Osteocyte (in vitro differentiated cells): ENCODE measurements at regions not wholly inside any gene's neighbourhood (a gene's known extent, or its start where the extent isn't known, plus 50 kb on each side); places are given as distances from the start of the nearest gene placed in this dataset.
A peak's percentile ranks its signal among the peaks of the same experiment; 100 is the strongest.

Experiments
- DNase-seq: peaks from one replicate; pipeline ENCODE4 v3.0.0; 2021; ENCODE audit warnings: mixed read lengths; ENCODE audit not compliant: unreplicated experiment; ENCODE audit errors: extremely low spot score
- H3K27ac Mint-ChIP-seq: one replicate; pipeline ENCODE4 v1.8.0; 2021; ENCODE audit warnings: mild to moderate bottlenecking, mixed read lengths; ENCODE audit not compliant: unreplicated experiment
- H3K27me3 Mint-ChIP-seq: one replicate; pipeline ENCODE4 v1.8.0; 2021; ENCODE audit warnings: mixed read lengths; ENCODE audit not compliant: unreplicated experiment
- H3K36me3 Mint-ChIP-seq: one replicate; pipeline ENCODE4 v1.8.0; 2021; ENCODE audit warnings: mixed read lengths; ENCODE audit not compliant: unreplicated experiment
- H3K4me1 Mint-ChIP-seq: one replicate; pipeline ENCODE4 v1.8.0; 2021; ENCODE audit warnings: mixed read lengths; ENCODE audit not compliant: unreplicated experiment
- H3K4me3 Mint-ChIP-seq: one replicate; pipeline ENCODE4 v1.8.0; 2021; ENCODE audit warnings: mild to moderate bottlenecking, moderate library complexity, mixed read lengths; ENCODE audit not compliant: unreplicated experiment
- H3K9me3 Mint-ChIP-seq: one replicate; pipeline ENCODE4 v1.8.0; 2021; ENCODE audit warnings: mixed read lengths; ENCODE audit not compliant: unreplicated experiment
- CTCF ChIP-seq: fragments of 200-600 bp; sonication (generic); IDR thresholded peaks from 2 replicates; pipeline ENCODE4 v1.5.0; 2021; ENCODE audit warnings: antibody characterized with exemption, mild to moderate bottlenecking, moderate library complexity

- Mint-ChIP-seq H3K4me1 (peaks cover 8% of the 10 kb centered on the region), H3K27me3 (no peaks in the 10 kb centered on the region), H3K4me3 (no peak overlapping the region), H3K27ac (no peak overlapping the region), H3K9me3 (peaks cover 6% of the 10 kb centered on the region), H3K36me3 (no peaks in the 10 kb centered on the region)
- TF ChIP-seq CTCF = no peak
- no peak for DNase-seq
Measured at GRCh38 chr3:150315721-150316120, 92.4 kb upstream of the TSC22D2 start.

- H3K27me3 Mint-ChIP-seq = no peaks in the 10 kb centered on the region
- no peak overlapping the region for H3K4me3 Mint-ChIP-seq
- H3K36me3 Mint-ChIP-seq = no peaks in the 10 kb centered on the region
- peaks cover 10% of the 10 kb centered on the region for H3K9me3 Mint-ChIP-seq
- no peak for TF ChIP-seq CTCF
- no peak overlapping the region for H3K27ac Mint-ChIP-seq
- peaks cover 4% of the 10 kb centered on the region for H3K4me1 Mint-ChIP-seq
- DNase-seq = no peak
Measured at GRCh38 chr3:150314248-150315004, 93.7 kb upstream of the TSC22D2 start.

GRCh38 chr3:150312018-150312657 is 96.0 kb upstream of the TSC22D2 start:
- Mint-ChIP-seq H3K27ac (no peak overlapping the region), H3K4me1 (peaks cover 21% of the 10 kb centered on the region), H3K9me3 (peaks cover 10% of the 10 kb centered on the region), H3K36me3 (no peaks in the 10 kb centered on the region), H3K4me3 (no peak overlapping the region), H3K27me3 (no peaks in the 10 kb centered on the region)
- DNase-seq = no peak
- TF ChIP-seq CTCF = peak; percentile 11

- Mint-ChIP-seq H3K36me3 (no peaks in the 10 kb centered on the region), H3K4me1 (peaks cover 24% of the 10 kb centered on the region), H3K27ac (peak overlapping the region; percentile 57), H3K27me3 (no peaks in the 10 kb centered on the region), H3K4me3 (no peak overlapping the region), H3K9me3 (peaks cover 10% of the 10 kb centered on the region)
- no peak for DNase-seq
- no peak for TF ChIP-seq CTCF
Measured at GRCh38 chr3:150311156-150311555, 96.9 kb upstream of the TSC22D2 start.

- DNase-seq = no peak
- Mint-ChIP-seq H3K27ac (no peak overlapping the region), H3K4me3 (no peak overlapping the region), H3K36me3 (no peaks in the 10 kb centered on the region), H3K27me3 (no peaks in the 10 kb centered on the region), H3K9me3 (peaks cover 10% of the 10 kb centered on the region), H3K4me1 (peaks cover 24% of the 10 kb centered on the region)
- no peak for TF ChIP-seq CTCF
Measured at GRCh38 chr3:150309557-150309956, 98.5 kb upstream of the TSC22D2 start.
